ENCODE measurements at regions not wholly inside any gene's neighbourhood (a gene's known extent, or its start where the extent isn't known, plus 50 kb on each side); places are given as distances from the start of the nearest gene placed in this dataset.
"Not testable (repeated sequence)": the region's sequence is repeated elsewhere in the genome, so short reads cannot be mapped to it uniquely, and the experiment has no call there.

GRCh38 chr9:36458430-36458915, 58.4 kb upstream of the RNF38 start:
- not testable (repeated sequence) for DNase-seq

- no peak for DNase-seq
These were observed 57.9 kb upstream of the RNF38 start for GRCh38 chr9:36457836-36458429.

- DNase-seq = no peak
These were observed 56.5 kb upstream of the RNF38 start for GRCh38 chr9:36456480-36457065.

- no peak for DNase-seq
These were observed 51.9 kb upstream of the RNF38 start for GRCh38 chr9:36451949-36452348.

- DNase-seq = no peak
These were observed 50.2 kb upstream of the RNF38 start for GRCh38 chr9:36450110-36450732.
